ENCODE measurements at regions not wholly inside any gene's neighbourhood (a gene's known extent, or its start where the extent isn't known, plus 50 kb on each side); places are given as distances from the start of the nearest gene placed in this dataset.

GRCh38 chr9:7869340-7869739 lies 69.8 kb upstream of the DMAC1 start:
- DNase-seq (ENCODE audit: low read depth): no peak

- DNase-seq (ENCODE audit: low read depth): no peak
Observed at GRCh38 chr9:7862170-7862569, 62.6 kb upstream of the DMAC1 start.

- no peak for DNase-seq (ENCODE audit: low read depth)
Observed at GRCh38 chr9:7861086-7861485, 61.5 kb upstream of the DMAC1 start.

- DNase-seq (ENCODE audit: low read depth): no peak
Observed at GRCh38 chr9:7860335-7860709, 60.7 kb upstream of the DMAC1 start.

- no peak for DNase-seq (ENCODE audit: low read depth)
Observed at GRCh38 chr9:7859701-7860334, 60.2 kb upstream of the DMAC1 start.

- DNase-seq (ENCODE audit: low read depth): no peak
Observed at GRCh38 chr9:7858166-7858565, 58.6 kb upstream of the DMAC1 start.

- no peak for DNase-seq (ENCODE audit: low read depth)
Observed at GRCh38 chr9:7854763-7855162, 55.2 kb upstream of the DMAC1 start.
